Glutamatergic neuron (in vitro differentiated cells): ENCODE measurements at regions not wholly inside any gene's neighbourhood (a gene's known extent, or its start where the extent isn't known, plus 50 kb on each side); places are given as distances from the start of the nearest gene placed in this dataset.

Experiments used
- DNase-seq: peaks from one replicate; pipeline ENCODE4 v3.0.0; 2022
- H3K27ac Mint-ChIP-seq: one replicate; pipeline ENCODE4 v1.8.0; 2020; ENCODE audit warnings: mild to moderate bottlenecking, mixed read lengths, inconsistent platforms; ENCODE audit not compliant: unreplicated experiment
- H3K27me3 Mint-ChIP-seq: one replicate; pipeline ENCODE4 v1.8.0; 2020; ENCODE audit warnings: mild to moderate bottlenecking, moderate library complexity, mixed read lengths, inconsistent platforms; ENCODE audit not compliant: unreplicated experiment
- H3K36me3 Mint-ChIP-seq: one replicate; pipeline ENCODE4 v1.8.0; 2020; ENCODE audit warnings: mild to moderate bottlenecking, mixed read lengths, inconsistent platforms; ENCODE audit not compliant: unreplicated experiment
- H3K4me1 Mint-ChIP-seq: one replicate; pipeline ENCODE4 v1.8.0; 2020; ENCODE audit warnings: mild to moderate bottlenecking, low read depth, mixed read lengths, inconsistent platforms; ENCODE audit not compliant: unreplicated experiment
- H3K4me3 Mint-ChIP-seq: one replicate; pipeline ENCODE4 v1.8.0; 2020; ENCODE audit warnings: mild to moderate bottlenecking, mixed read lengths, inconsistent platforms; ENCODE audit not compliant: unreplicated experiment
- H3K9me3 Mint-ChIP-seq: one replicate; pipeline ENCODE4 v1.8.0; 2020; ENCODE audit warnings: mild to moderate bottlenecking, moderate library complexity, mixed read lengths, inconsistent platforms; ENCODE audit not compliant: unreplicated experiment
- TF ChIP-seq, protein P1 (sequence below): fragments of 200-600 bp; sonication (generic); IDR thresholded peaks from one replicate; pipeline ENCODE4 v1.5.0; 2021; ENCODE audit not compliant: partially characterized antibody, unreplicated experiment

DNA sequence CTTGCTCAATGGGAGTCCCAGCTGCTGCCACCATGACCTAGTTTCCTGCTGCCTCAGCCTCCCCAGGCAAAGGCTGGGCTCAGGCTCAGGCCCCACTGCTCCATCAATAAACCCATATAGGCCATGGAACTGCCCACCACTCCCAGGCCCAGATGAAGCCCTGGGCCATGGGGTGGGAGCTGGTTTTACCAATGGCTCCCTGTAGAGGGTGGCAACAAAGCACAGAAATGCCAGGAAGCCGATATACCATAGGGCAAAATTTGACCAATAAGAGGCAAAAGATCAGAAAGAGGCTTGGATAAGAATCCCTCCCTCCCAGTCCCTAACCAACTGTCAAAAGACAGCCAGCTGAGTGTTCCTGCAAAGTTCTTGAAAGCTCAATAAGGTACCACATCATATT, 101.8 kb upstream of the DOCK1 start:
- no peaks in the 10 kb centered on the region for H3K36me3 Mint-ChIP-seq
- no peaks in the 10 kb centered on the region for H3K27me3 Mint-ChIP-seq
- H3K9me3 Mint-ChIP-seq: peaks cover 1% of the 10 kb centered on the region
- H3K4me1 Mint-ChIP-seq: no peaks in the 10 kb centered on the region
- no peak for DNase-seq
- TF ChIP-seq, protein P1, sequence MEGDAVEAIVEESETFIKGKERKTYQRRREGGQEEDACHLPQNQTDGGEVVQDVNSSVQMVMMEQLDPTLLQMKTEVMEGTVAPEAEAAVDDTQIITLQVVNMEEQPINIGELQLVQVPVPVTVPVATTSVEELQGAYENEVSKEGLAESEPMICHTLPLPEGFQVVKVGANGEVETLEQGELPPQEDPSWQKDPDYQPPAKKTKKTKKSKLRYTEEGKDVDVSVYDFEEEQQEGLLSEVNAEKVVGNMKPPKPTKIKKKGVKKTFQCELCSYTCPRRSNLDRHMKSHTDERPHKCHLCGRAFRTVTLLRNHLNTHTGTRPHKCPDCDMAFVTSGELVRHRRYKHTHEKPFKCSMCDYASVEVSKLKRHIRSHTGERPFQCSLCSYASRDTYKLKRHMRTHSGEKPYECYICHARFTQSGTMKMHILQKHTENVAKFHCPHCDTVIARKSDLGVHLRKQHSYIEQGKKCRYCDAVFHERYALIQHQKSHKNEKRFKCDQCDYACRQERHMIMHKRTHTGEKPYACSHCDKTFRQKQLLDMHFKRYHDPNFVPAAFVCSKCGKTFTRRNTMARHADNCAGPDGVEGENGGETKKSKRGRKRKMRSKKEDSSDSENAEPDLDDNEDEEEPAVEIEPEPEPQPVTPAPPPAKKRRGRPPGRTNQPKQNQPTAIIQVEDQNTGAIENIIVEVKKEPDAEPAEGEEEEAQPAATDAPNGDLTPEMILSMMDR: no peak
- H3K4me3 Mint-ChIP-seq: no peak overlapping the region
- H3K27ac Mint-ChIP-seq: no peak overlapping the region

GRCh38 chr10:126804396-126804795, 100.8 kb upstream of the DOCK1 start:
- DNase-seq: no peak
- Mint-ChIP-seq H3K27ac (no peak overlapping the region), H3K36me3 (no peaks in the 10 kb centered on the region), H3K27me3 (no peaks in the 10 kb centered on the region), H3K4me1 (no peaks in the 10 kb centered on the region), H3K9me3 (peaks cover 1% of the 10 kb centered on the region), H3K4me3 (no peak overlapping the region)
- TF ChIP-seq, protein P1: no peak

- H3K36me3 Mint-ChIP-seq: no peaks in the 10 kb centered on the region
- H3K9me3 Mint-ChIP-seq: peaks cover 2% of the 10 kb centered on the region
- no peaks in the 10 kb centered on the region for H3K27me3 Mint-ChIP-seq
- TF ChIP-seq, protein P1: no peak
- DNase-seq: no peak
- H3K4me1 Mint-ChIP-seq: no peaks in the 10 kb centered on the region
- no peak overlapping the region for H3K4me3 Mint-ChIP-seq
- no peak overlapping the region for H3K27ac Mint-ChIP-seq
Measured at GRCh38 chr10:126806498-126806897, 98.7 kb upstream of the DOCK1 start.

GRCh38 chr10:126806991-126807702, 98.1 kb upstream of the DOCK1 start:
- Mint-ChIP-seq H3K36me3 (no peaks in the 10 kb centered on the region), H3K9me3 (peaks cover 2% of the 10 kb centered on the region), H3K4me1 (no peaks in the 10 kb centered on the region), H3K27ac (no peak overlapping the region), H3K4me3 (no peak overlapping the region), H3K27me3 (no peaks in the 10 kb centered on the region)
- DNase-seq: no peak
- TF ChIP-seq, protein P1: no peak

- Mint-ChIP-seq H3K27me3 (no peaks in the 10 kb centered on the region), H3K9me3 (peaks cover 2% of the 10 kb centered on the region), H3K4me1 (no peaks in the 10 kb centered on the region), H3K27ac (no peak overlapping the region), H3K4me3 (no peak overlapping the region), H3K36me3 (no peaks in the 10 kb centered on the region)
- DNase-seq: no peak
- TF ChIP-seq, protein P1: no peak
Measured at GRCh38 chr10:126808103-126808502, 97.1 kb upstream of the DOCK1 start.
